Vagina (tissue), 2 donors: ENCODE measurements at regions not wholly inside any gene's neighbourhood (a gene's known extent, or its start where the extent isn't known, plus 50 kb on each side); places are given as distances from the start of the nearest gene placed in this dataset.
"Not testable (repeated sequence)": the region's sequence is repeated elsewhere in the genome, so short reads cannot be mapped to it uniquely, and the experiment has no call there.

Experiments used
- POLR2A ChIP-seq, 2 donors: fragments of 450-650 bp; IDR thresholded peaks; one replicate each; pipeline ENCODE4 v1.6.1; 2017; ENCODE audit warnings: antibody characterized with exemption in 2 of 2, mild to moderate bottlenecking in 2 of 2, moderate library complexity in 2 of 2
- TF ChIP-seq, protein P1 (sequence below), 3 experiments: fragments of 450-650 bp in 2 of 3; fragments of 200-600 bp in 1 of 3; sonication (generic) in 1 of 3; IDR thresholded peaks; one replicate each; pipeline ENCODE4 v1.5.1; 2017 to 2019; ENCODE audit warnings: antibody characterized with exemption in 3 of 3, mild to moderate bottlenecking in 2 of 3, moderate library complexity in 2 of 3

- TF ChIP-seq, protein P1, sequence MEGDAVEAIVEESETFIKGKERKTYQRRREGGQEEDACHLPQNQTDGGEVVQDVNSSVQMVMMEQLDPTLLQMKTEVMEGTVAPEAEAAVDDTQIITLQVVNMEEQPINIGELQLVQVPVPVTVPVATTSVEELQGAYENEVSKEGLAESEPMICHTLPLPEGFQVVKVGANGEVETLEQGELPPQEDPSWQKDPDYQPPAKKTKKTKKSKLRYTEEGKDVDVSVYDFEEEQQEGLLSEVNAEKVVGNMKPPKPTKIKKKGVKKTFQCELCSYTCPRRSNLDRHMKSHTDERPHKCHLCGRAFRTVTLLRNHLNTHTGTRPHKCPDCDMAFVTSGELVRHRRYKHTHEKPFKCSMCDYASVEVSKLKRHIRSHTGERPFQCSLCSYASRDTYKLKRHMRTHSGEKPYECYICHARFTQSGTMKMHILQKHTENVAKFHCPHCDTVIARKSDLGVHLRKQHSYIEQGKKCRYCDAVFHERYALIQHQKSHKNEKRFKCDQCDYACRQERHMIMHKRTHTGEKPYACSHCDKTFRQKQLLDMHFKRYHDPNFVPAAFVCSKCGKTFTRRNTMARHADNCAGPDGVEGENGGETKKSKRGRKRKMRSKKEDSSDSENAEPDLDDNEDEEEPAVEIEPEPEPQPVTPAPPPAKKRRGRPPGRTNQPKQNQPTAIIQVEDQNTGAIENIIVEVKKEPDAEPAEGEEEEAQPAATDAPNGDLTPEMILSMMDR (IDR thresholded peaks at IDR 0.05) = not testable (repeated sequence)
- TF ChIP-seq POLR2A (IDR thresholded peaks at IDR 0.05) = not testable (repeated sequence)
Observed at GRCh38 chr9:103205881-103206585, 210.9 kb downstream of the CYLC2 start.
